Body of pancreas (tissue), 4 donors: ENCODE measurements at regions not wholly inside any gene's neighbourhood (a gene's known extent, or its start where the extent isn't known, plus 50 kb on each side); places are given as distances from the start of the nearest gene placed in this dataset.

Experiments used
- POLR2A ChIP-seq, 3 donors: fragments of 450-650 bp; IDR thresholded peaks; one replicate each; pipeline ENCODE4 v1.6.1; 2016; ENCODE audit warnings: antibody characterized with exemption in 3 of 3, mild to moderate bottlenecking in 2 of 3
- TF ChIP-seq, protein P1 (sequence below), 7 experiments: fragments of 450-650 bp in 4 of 7; fragments of 200-600 bp in 3 of 7; sonication (generic) in 3 of 7; IDR thresholded peaks; one replicate each; pipeline ENCODE4 v1.5.1; 2016 to 2019; ENCODE audit warnings: antibody characterized with exemption in 7 of 7

DNA sequence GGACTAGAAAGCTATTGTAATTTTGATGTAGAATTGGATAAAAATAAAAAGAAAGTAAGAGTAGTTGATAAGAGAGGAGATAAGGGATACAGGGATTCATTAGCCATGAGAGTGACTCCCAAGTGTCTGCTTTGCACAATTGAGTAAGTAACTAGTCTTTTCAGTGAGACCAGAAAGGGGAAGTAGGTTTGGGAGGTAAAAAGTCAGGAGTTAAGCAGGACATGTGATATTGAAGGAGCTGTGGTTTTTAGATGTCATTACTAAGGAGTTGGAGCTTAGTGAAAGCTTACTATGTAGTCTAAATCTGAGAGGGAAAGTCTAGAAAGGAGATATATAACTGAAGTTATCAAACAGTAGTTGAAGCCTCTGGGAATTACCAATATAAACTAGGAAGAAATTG lies 93.4 kb downstream of the SLC5A7 start:
- no peak for TF ChIP-seq POLR2A (IDR thresholded peaks at IDR 0.05)
- TF ChIP-seq, protein P1, sequence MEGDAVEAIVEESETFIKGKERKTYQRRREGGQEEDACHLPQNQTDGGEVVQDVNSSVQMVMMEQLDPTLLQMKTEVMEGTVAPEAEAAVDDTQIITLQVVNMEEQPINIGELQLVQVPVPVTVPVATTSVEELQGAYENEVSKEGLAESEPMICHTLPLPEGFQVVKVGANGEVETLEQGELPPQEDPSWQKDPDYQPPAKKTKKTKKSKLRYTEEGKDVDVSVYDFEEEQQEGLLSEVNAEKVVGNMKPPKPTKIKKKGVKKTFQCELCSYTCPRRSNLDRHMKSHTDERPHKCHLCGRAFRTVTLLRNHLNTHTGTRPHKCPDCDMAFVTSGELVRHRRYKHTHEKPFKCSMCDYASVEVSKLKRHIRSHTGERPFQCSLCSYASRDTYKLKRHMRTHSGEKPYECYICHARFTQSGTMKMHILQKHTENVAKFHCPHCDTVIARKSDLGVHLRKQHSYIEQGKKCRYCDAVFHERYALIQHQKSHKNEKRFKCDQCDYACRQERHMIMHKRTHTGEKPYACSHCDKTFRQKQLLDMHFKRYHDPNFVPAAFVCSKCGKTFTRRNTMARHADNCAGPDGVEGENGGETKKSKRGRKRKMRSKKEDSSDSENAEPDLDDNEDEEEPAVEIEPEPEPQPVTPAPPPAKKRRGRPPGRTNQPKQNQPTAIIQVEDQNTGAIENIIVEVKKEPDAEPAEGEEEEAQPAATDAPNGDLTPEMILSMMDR (IDR thresholded peaks at IDR 0.05) = no peak
